GM12891 (cell line): ENCODE measurements at regions not wholly inside any gene's neighbourhood (a gene's known extent, or its start where the extent isn't known, plus 50 kb on each side); places are given as distances from the start of the nearest gene placed in this dataset.

Experiments
- DNase-seq: peaks from one replicate; pipeline ENCODE4 v3.0.0; 2011; ENCODE audit warnings: low spot score; ENCODE audit not compliant: insufficient read length
- FAIRE-seq: peaks from 2 replicates; lab custom pipeline; 2011; peaks lifted over from hg19 to GRCh38; lab: Jason Lieb, UNC
- PAX5 ChIP-seq: IDR thresholded peaks from 2 replicates; pipeline ENCODE4 v1.6.1; 2011; ENCODE audit warnings: low read length, moderate library complexity, mild to moderate bottlenecking; ENCODE audit not compliant: insufficient read depth, severe bottlenecking
- POLR2A ChIP-seq: IDR thresholded peaks from 2 replicates; pipeline ENCODE4 v1.6.1; 2011; ENCODE audit warnings: low read depth, low read length, control low read depth
- POLR2AphosphoS5 ChIP-seq: IDR thresholded peaks from 2 replicates; pipeline ENCODE4 v1.6.1; 2011; ENCODE audit warnings: low read depth, low read length, control low read depth
- POU2F2 ChIP-seq: IDR thresholded peaks from 2 replicates; pipeline ENCODE4 v1.6.1; 2011; ENCODE audit warnings: low read depth, mild to moderate bottlenecking, control low read depth, low read length, moderate library complexity
- SPI1 ChIP-seq: IDR thresholded peaks from 2 replicates; pipeline ENCODE4 v1.6.1; 2011; ENCODE audit warnings: low read depth, low read length, control low read depth
- TAF1 ChIP-seq: IDR thresholded peaks from 2 replicates; pipeline ENCODE4 v1.6.1; 2011; ENCODE audit warnings: low read depth, low read length, control low read depth

- TF ChIP-seq SPI1 (no peak), POU2F2 (no peak), POLR2AphosphoS5 (no peak)
- FAIRE-seq: no peak
- no peak for DNase-seq
These were observed 148.9 kb upstream of the RBPJ start for GRCh38 chr4:26171941-26172340.

- DNase-seq (no peak), FAIRE-seq (no peak)
These were observed 147.2 kb upstream of the RBPJ start for GRCh38 chr4:26173619-26174018.

GRCh38 chr4:26174027-26174426, 146.8 kb upstream of the RBPJ start:
- FAIRE-seq (no peak), DNase-seq (no peak)
- TF ChIP-seq PAX5: no peak
- TF ChIP-seq POU2F2: no peak
- TF ChIP-seq TAF1: no peak
- no peak for TF ChIP-seq POLR2AphosphoS5
- TF ChIP-seq POLR2A: no peak
- TF ChIP-seq SPI1: no peak

More at GRCh38 chr4:26173619-26174018, 147.2 kb upstream of the RBPJ start:
- no peak for TF ChIP-seq POLR2AphosphoS5
- no peak for TF ChIP-seq POU2F2
- TF ChIP-seq SPI1: no peak
- no peak for TF ChIP-seq PAX5
- no peak for TF ChIP-seq TAF1
- no peak for TF ChIP-seq POLR2A

- TF ChIP-seq TAF1 (no peak), POLR2A (no peak), POLR2AphosphoS5 (no peak), POU2F2 (0 out of 2 replicates have a peak, but pooled peaks have one; percentile 19)
- peak; percentile 82 for FAIRE-seq
- DNase-seq: no peak
These were observed 145.6 kb upstream of the RBPJ start for GRCh38 chr4:26175006-26175786.

- DNase-seq: no peak
- no peak for FAIRE-seq
- no peak for TF ChIP-seq PAX5
- TF ChIP-seq POU2F2: no peak
- TF ChIP-seq POLR2A: no peak
- no peak for TF ChIP-seq TAF1
- no peak for TF ChIP-seq SPI1
- TF ChIP-seq POLR2AphosphoS5: no peak
These were observed 144.8 kb upstream of the RBPJ start for GRCh38 chr4:26175905-26176470.

GRCh38 chr4:26176598-26177149, 144.1 kb upstream of the RBPJ start:
- TF ChIP-seq TAF1: no peak
- TF ChIP-seq POU2F2: no peak
- no peak for TF ChIP-seq POLR2A
- TF ChIP-seq PAX5: no peak
- no peak for TF ChIP-seq POLR2AphosphoS5
- TF ChIP-seq SPI1: no peak
- peak; percentile 5 for FAIRE-seq

GRCh38 chr4:26178854-26179253, 142.0 kb upstream of the RBPJ start:
- DNase-seq (no peak), FAIRE-seq (no peak)
- TF ChIP-seq TAF1: no peak
- TF ChIP-seq SPI1: no peak
- TF ChIP-seq PAX5: no peak
- no peak for TF ChIP-seq POU2F2
- TF ChIP-seq POLR2A: no peak
- no peak for TF ChIP-seq POLR2AphosphoS5

More at GRCh38 chr4:26176598-26177149, 144.1 kb upstream of the RBPJ start:
- DNase-seq: no peak

GRCh38 chr4:26179316-26179760, 141.5 kb upstream of the RBPJ start:
- no peak for TF ChIP-seq POLR2AphosphoS5
- TF ChIP-seq POU2F2: peak; percentile 75
- TF ChIP-seq POLR2A: no peak
- TF ChIP-seq PAX5: no peak
- no peak for TF ChIP-seq TAF1
- no peak for TF ChIP-seq SPI1
- no peak for DNase-seq
- peak; percentile 78 for FAIRE-seq

- TF ChIP-seq POLR2A (no peak), TAF1 (no peak), POLR2AphosphoS5 (no peak), PAX5 (no peak), POU2F2 (no peak), SPI1 (no peak)
- DNase-seq (no peak), FAIRE-seq (no peak)
These were observed 139.2 kb upstream of the RBPJ start for GRCh38 chr4:26181616-26182015.
